ENCODE measurements at regions not wholly inside any gene's neighbourhood (a gene's known extent, or its start where the extent isn't known, plus 50 kb on each side); places are given as distances from the start of the nearest gene placed in this dataset.

- DNase-seq (ENCODE audit: low spot score): no peak
Observed at GRCh38 chr1:201772178-201772577, 56.8 kb upstream of the IPO9 start.

- peak; percentile 85 for DNase-seq (ENCODE audit: low spot score)
Observed at GRCh38 chr1:201773764-201774163, 55.2 kb upstream of the IPO9 start.

GRCh38 chr1:201774224-201774982, 54.6 kb upstream of the IPO9 start:
- no peak for DNase-seq (ENCODE audit: low spot score)

DNA sequence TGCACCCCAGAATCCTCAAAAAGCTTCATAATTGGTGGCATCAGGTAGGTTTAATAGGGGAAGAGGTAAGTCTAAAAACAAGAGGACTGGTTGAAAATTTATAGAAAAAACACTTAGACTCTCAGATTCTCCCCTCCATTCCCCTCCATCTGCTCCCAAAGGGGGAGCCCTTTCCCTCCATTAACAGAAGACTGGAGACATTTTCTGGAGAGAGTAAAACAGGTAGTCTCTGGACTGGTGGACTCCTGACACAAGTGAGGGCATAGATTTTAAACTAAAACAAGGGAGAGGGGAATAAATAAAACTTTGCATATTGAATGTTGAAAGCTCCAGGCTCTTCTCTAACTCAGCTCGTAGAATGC, 54.0 kb upstream of the IPO9 start:
- no peak for DNase-seq (ENCODE audit: low spot score)

DNA sequence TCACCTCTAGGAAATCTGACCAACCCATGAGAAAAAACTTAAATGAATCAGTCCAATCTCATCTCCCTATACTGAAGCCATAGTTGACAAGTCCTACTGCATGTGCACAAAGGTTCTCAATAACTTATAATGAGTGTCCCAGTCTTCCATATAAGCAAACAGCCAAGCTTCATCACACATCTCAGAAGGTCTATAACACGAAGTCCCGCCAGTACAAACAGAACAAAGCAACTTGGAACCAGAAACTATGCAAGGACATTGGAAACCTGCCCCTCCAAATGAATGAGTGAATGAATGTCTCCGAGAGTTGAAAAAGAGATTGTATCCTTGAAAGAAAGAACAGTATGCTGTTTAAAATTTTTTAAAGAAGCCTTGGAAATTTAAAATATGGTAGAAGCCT, 53.6 kb upstream of the IPO9 start:
- no peak for DNase-seq (ENCODE audit: low spot score)

DNA sequence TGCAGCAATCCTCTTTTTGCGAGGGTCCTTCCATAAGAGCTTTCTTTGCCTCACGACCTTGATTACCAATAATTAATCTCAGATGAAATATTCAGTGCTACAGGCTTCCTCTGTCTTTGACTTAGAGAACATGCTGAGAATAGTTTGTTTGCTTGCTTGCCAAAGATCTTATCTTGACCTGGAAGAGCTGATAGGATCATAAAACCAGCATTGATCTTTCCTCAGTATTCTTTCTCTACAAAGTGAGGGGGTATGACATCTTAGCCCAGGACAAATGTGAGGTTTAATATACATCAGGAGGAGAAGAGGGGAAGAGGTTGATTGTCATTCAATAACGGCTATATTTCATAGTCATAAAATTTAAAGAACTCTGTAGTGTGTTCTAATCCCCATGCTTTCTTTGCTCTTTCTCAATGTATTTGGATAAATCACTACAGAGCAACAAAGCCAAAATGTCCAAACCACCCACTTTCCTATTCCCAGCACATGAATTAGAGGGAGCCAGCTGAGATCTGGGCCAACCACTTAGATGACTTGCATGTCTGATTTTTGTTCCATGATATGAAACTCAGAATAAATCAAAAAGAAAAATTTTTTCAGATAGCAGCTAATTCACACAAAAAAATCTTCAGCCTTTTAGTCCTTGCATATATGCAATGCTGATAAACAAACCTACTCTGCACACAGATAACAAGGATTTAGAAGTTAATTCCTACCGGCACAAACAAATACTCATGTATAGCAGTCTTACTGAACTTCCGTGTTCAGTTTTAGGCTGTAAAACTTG, 50.5 kb upstream of the IPO9 start:
- DNase-seq (ENCODE audit: low spot score): no peak

All from kidney capillary endothelial cell (primary cell).